ENCODE measurements at regions not wholly inside any gene's neighbourhood (a gene's known extent, or its start where the extent isn't known, plus 50 kb on each side); places are given as distances from the start of the nearest gene placed in this dataset.

DNA sequence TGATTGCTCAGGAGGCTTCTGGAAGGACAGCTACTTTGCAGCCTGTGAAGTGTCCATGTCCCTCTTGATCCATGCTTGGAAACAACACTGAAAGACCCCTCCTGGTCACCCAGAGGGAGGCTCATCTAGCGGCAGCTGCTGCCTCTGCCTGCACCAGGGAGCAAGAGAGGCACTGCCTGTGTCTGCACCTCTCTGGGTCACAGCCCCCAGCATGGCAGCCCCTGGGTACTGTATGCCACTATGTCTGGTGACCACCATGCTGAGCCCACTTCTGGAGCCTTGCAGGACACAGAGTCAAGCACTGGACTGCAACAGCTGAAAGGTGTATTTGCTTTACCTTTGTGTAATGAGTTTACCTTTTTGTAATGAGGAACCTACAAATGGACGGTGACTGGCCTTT is 186.3 kb upstream of the MYT1L start (continued):
- TF ChIP-seq, protein P1, sequence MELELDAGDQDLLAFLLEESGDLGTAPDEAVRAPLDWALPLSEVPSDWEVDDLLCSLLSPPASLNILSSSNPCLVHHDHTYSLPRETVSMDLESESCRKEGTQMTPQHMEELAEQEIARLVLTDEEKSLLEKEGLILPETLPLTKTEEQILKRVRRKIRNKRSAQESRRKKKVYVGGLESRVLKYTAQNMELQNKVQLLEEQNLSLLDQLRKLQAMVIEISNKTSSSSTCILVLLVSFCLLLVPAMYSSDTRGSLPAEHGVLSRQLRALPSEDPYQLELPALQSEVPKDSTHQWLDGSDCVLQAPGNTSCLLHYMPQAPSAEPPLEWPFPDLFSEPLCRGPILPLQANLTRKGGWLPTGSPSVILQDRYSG (tag; conservative IDR thresholded peaks at IDR 0.05; ENCODE audit: low read depth) = no peak
- TF ChIP-seq, protein P2, sequence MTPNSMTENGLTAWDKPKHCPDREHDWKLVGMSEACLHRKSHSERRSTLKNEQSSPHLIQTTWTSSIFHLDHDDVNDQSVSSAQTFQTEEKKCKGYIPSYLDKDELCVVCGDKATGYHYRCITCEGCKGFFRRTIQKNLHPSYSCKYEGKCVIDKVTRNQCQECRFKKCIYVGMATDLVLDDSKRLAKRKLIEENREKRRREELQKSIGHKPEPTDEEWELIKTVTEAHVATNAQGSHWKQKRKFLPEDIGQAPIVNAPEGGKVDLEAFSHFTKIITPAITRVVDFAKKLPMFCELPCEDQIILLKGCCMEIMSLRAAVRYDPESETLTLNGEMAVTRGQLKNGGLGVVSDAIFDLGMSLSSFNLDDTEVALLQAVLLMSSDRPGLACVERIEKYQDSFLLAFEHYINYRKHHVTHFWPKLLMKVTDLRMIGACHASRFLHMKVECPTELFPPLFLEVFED (CRISPR knock-in tag; conservative IDR thresholded peaks at IDR 0.05) = no peak
- TF ChIP-seq NR2F6 (CRISPR knock-in tag; IDR thresholded peaks at IDR 0.05) (no peak), XRCC3 (IDR thresholded peaks at IDR 0.05) (no peak), MEIS2 (IDR thresholded peaks at IDR 0.05; ENCODE audit: partially characterized antibody) (no peak)
- TF ChIP-seq, protein P3, sequence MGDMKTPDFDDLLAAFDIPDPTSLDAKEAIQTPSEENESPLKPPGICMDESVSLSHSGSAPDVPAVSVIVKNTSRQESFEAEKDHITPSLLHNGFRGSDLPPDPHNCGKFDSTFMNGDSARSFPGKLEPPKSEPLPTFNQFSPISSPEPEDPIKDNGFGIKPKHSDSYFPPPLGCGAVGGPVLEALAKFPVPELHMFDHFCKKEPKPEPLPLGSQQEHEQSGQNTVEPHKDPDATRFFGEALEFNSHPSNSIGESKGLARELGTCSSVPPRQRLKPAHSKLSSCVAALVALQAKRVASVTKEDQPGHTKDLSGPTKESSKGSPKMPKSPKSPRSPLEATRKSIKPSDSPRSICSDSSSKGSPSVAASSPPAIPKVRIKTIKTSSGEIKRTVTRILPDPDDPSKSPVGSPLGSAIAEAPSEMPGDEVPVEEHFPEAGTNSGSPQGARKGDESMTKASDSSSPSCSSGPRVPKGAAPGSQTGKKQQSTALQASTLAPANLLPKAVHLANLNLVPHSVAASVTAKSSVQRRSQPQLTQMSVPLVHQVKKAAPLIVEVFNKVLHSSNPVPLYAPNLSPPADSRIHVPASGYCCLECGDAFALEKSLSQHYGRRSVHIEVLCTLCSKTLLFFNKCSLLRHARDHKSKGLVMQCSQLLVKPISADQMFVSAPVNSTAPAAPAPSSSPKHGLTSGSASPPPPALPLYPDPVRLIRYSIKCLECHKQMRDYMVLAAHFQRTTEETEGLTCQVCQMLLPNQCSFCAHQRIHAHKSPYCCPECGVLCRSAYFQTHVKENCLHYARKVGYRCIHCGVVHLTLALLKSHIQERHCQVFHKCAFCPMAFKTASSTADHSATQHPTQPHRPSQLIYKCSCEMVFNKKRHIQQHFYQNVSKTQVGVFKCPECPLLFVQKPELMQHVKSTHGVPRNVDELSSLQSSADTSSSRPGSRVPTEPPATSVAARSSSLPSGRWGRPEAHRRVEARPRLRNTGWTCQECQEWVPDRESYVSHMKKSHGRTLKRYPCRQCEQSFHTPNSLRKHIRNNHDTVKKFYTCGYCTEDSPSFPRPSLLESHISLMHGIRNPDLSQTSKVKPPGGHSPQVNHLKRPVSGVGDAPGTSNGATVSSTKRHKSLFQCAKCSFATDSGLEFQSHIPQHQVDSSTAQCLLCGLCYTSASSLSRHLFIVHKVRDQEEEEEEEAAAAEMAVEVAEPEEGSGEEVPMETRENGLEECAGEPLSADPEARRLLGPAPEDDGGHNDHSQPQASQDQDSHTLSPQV (IDR thresholded peaks at IDR 0.05) = no peak

Measured in K562 (cell line).